Endothelial cell (in vitro differentiated cells): ENCODE measurements at regions not wholly inside any gene's neighbourhood (a gene's known extent, or its start where the extent isn't known, plus 50 kb on each side); places are given as distances from the start of the nearest gene placed in this dataset.

Experiments
- DNase-seq: peaks from one replicate; pipeline ENCODE4 v3.0.0; 2021; ENCODE audit warnings: low spot score
- H3K27ac Mint-ChIP-seq: one replicate; pipeline ENCODE4 v1.8.0; 2021; ENCODE audit warnings: mixed read lengths, inconsistent platforms; ENCODE audit not compliant: unreplicated experiment
- H3K27me3 Mint-ChIP-seq: one replicate; pipeline ENCODE4 v1.8.0; 2021; ENCODE audit warnings: mild to moderate bottlenecking, moderate library complexity, mixed read lengths, inconsistent platforms; ENCODE audit not compliant: unreplicated experiment
- H3K36me3 Mint-ChIP-seq: one replicate; pipeline ENCODE4 v1.8.0; 2021; ENCODE audit warnings: mild to moderate bottlenecking, low read depth, mixed read lengths, inconsistent platforms; ENCODE audit not compliant: unreplicated experiment
- H3K4me1 Mint-ChIP-seq: one replicate; pipeline ENCODE4 v1.8.0; 2021; ENCODE audit warnings: mild to moderate bottlenecking, mixed read lengths, inconsistent platforms; ENCODE audit not compliant: unreplicated experiment
- H3K4me3 Mint-ChIP-seq: one replicate; pipeline ENCODE4 v1.8.0; 2021; ENCODE audit warnings: mild to moderate bottlenecking, mixed read lengths, inconsistent platforms; ENCODE audit not compliant: unreplicated experiment
- H3K9me3 Mint-ChIP-seq: one replicate; pipeline ENCODE4 v1.8.0; 2021; ENCODE audit warnings: mixed read lengths, inconsistent platforms; ENCODE audit not compliant: unreplicated experiment
- TF ChIP-seq, protein P1 (sequence below): fragments of 200-600 bp; sonication (generic); IDR thresholded peaks from one replicate; pipeline ENCODE4 v1.5.0; 2021; ENCODE audit warnings: antibody characterized with exemption; ENCODE audit not compliant: unreplicated experiment

DNA sequence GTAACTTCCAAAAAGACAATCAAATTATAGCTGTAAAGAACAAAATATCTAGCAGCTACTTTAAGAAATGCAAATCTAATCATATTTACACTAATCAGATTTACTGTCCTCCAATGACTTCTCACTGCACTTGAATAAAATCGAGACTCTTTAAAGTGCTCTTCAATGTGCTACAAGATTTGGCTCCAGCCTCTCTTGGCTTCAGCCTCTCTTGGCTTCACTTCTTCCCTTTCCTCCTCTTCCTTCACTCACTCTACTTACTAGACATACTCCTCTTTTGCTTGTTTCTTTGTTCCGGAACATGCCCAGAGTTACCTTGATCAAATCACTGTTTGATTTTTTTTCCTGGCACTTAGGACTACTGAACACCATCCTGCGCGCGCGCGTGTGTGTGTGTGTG is 495.4 kb downstream of the LMO7 start:
- Mint-ChIP-seq H3K27ac (no peak overlapping the region), H3K27me3 (no peaks in the 10 kb centered on the region), H3K9me3 (no peaks in the 10 kb centered on the region), H3K36me3 (no peaks in the 10 kb centered on the region), H3K4me3 (no peak overlapping the region), H3K4me1 (no peaks in the 10 kb centered on the region)
- TF ChIP-seq, protein P1, sequence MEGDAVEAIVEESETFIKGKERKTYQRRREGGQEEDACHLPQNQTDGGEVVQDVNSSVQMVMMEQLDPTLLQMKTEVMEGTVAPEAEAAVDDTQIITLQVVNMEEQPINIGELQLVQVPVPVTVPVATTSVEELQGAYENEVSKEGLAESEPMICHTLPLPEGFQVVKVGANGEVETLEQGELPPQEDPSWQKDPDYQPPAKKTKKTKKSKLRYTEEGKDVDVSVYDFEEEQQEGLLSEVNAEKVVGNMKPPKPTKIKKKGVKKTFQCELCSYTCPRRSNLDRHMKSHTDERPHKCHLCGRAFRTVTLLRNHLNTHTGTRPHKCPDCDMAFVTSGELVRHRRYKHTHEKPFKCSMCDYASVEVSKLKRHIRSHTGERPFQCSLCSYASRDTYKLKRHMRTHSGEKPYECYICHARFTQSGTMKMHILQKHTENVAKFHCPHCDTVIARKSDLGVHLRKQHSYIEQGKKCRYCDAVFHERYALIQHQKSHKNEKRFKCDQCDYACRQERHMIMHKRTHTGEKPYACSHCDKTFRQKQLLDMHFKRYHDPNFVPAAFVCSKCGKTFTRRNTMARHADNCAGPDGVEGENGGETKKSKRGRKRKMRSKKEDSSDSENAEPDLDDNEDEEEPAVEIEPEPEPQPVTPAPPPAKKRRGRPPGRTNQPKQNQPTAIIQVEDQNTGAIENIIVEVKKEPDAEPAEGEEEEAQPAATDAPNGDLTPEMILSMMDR, result no peak
- DNase-seq, result no peak

- Mint-ChIP-seq H3K4me3 (no peak overlapping the region), H3K36me3 (no peaks in the 10 kb centered on the region), H3K9me3 (no peaks in the 10 kb centered on the region), H3K4me1 (no peaks in the 10 kb centered on the region), H3K27me3 (no peaks in the 10 kb centered on the region), H3K27ac (no peak overlapping the region)
- TF ChIP-seq, protein P1, result no peak
- no peak for DNase-seq
Observed at GRCh38 chr13:76129305-76130000, 493.3 kb downstream of the LMO7 start.

- TF ChIP-seq, protein P1, result no peak
- no peak for DNase-seq
- Mint-ChIP-seq H3K4me1 (no peaks in the 10 kb centered on the region), H3K27ac (no peak overlapping the region), H3K27me3 (peaks cover 3% of the 10 kb centered on the region), H3K4me3 (no peak overlapping the region), H3K9me3 (peaks cover 8% of the 10 kb centered on the region), H3K36me3 (no peaks in the 10 kb centered on the region)
Observed at GRCh38 chr13:76127922-76128321, 491.8 kb downstream of the LMO7 start.

DNA sequence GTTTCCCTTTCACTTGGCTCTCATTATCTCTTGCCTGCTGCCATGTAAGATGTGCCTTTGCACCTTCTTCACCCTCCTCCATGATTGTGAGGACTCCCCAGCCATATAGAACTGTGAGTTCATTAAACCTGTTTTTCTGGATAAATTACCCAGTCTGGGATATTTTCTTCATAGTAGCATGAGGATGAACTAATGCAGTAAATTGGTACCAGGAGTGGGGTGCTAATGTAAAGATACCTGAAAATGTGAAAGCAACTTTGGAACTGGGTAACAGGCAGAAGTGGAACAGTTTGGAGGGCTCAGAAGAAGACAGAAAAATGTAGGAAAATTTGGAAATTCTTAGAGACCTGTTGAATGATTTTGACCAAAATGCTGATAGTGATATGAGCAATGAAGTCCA is 487.4 kb downstream of the LMO7 start:
- Mint-ChIP-seq H3K9me3 (peaks cover 13% of the 10 kb centered on the region), H3K4me3 (no peak overlapping the region), H3K27ac (no peak overlapping the region), H3K4me1 (no peaks in the 10 kb centered on the region), H3K27me3 (peaks cover 3% of the 10 kb centered on the region), H3K36me3 (no peaks in the 10 kb centered on the region)
- TF ChIP-seq, protein P1, result no peak
- no peak for DNase-seq

GRCh38 chr13:76116751-76117360 is 480.7 kb downstream of the LMO7 start:
- TF ChIP-seq, protein P1, result no peak
- H3K36me3 Mint-ChIP-seq, result no peaks in the 10 kb centered on the region
- DNase-seq, result no peak
- H3K27ac Mint-ChIP-seq, result no peak overlapping the region
- H3K4me1 Mint-ChIP-seq, result no peaks in the 10 kb centered on the region
- H3K4me3 Mint-ChIP-seq, result no peak overlapping the region
- H3K9me3 Mint-ChIP-seq, result peaks cover 3% of the 10 kb centered on the region
- H3K27me3 Mint-ChIP-seq, result no peaks in the 10 kb centered on the region
